Myocyte (in vitro differentiated cells): ENCODE measurements at regions not wholly inside any gene's neighbourhood (a gene's known extent, or its start where the extent isn't known, plus 50 kb on each side); places are given as distances from the start of the nearest gene placed in this dataset.
A peak's percentile ranks its signal among the peaks of the same experiment; 100 is the strongest.

Source experiments
- DNase-seq: peaks from one replicate; pipeline ENCODE4 v3.0.0-alpha.2; 2012; ENCODE audit warnings: low read depth

DNA sequence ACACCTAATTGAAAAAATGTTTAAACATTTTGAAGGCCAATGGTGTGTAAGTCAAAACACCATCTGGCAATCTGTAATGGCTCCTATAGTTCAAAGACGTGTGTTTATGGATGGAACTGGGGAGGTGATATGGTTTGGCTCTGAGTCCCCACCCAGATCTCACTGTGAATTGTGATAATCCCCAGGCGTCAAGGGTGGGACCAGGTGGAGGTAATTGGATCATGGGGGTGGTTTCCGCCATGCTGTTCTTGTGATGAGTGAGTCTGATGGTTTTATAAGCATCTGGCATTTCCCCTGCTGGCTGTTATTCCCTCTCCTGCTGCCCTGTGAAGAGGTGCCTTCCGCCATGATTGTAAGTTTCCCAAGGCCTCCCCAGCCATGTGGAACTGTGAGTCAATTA is 52.2 kb downstream of the ADRA2C start:
- DNase-seq: no peak

DNA sequence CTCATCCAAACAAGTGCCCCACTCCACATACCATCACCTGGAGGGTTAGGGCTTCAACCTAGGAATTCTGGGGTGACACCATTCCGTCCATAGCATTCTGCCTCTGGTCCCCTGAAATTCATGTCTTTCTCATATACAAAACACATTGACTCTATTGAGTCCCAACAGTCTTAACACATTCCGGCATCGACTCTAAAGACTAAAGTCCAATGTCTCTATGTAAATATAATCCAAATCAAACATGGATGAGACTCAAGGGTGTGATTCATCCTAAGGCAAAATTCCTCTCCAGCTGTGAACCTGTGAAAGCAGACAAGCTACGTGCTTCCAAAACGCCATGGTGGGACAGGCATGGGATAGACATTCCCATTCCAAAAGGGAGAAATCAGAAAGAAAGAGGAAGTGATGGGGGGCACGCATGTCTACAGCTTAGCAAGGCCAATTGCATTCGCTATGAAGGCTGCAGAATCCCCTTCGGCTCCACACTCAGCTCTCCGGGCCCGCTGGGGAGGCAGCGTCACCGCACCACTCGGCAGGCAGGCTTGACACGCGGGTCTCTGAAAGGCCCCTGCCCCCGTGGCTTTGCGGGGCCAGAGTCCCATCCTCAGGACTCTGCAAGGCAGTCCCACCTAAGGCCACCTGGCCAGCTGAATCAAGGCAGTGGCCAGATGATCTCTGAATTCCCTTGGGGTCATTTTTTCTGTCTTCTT is 53.2 kb downstream of the ADRA2C start:
- no peak for DNase-seq

DNA sequence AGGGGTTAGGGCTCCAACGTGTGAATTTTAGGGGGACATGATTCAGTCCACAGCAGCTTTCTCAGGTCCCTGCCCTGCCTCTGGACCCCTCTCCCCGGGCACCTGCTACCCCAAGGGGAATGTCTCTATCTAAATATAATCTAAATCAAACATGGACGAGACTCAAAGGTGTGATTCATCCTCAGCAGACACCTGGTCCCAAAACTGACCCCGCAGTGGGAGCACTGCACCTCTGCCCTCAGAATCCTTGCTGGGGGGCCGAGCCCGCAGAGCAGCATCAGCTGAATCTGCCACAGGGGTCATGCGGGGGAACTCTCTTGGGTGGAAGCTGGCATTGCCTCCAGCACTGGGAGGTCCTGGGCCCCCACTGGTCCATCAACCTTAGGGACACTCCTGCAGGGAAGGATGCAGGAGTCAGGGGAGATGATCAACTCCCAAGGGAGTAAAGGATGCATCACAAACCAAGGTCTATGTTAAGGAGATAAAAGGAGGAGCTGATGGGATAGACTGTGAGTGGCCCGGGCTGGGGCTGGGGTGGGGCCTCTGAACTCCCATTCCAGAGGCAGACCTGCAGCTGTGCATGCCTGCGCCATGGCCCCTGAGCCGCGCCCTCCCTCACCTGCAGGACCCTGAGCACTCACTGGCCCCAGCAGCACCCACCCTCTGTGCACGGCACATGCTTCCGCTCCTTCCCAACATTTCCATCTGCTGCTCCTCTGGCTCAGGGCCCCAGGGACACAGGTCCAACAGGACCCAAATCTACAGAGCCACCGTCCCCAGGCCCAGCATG is 54.0 kb downstream of the ADRA2C start:
- DNase-seq: no peak

DNA sequence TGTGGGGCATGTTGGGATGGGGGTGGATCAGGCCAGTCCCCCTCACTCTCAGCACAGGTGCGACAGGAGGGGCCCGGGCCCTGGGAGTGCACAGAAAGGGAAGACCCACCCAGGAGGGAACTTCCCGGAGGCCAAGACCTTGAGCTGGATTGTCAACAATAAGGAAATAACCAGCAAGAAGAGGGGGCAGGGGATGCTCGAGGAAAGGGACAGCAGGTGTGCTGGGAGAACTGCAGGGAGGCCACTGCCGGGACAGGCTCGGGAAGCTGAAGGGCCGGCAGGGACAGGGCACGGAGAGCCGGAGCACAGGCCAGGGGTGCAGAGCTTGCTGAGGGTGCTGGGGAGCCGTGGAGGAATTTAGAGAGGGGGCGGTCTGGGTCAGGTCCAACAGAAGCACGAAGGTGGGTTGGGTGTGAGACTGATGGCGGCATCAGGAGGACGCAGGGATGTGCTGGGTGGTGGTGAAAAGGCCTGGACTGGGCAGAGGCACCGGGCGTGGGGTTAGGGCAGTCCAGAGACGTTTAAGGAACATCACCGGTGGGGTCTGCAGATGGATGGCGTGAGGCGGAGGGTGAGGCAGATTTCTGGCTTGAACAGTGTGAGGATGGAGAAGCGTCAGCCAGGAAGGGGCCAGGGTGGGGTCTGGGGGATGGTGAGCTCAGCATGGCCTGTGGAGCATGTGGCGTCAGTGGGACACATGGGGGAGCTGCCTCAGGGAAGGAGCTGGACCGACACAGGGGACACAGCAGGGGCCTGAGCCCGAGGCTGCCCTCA is 54.8 kb downstream of the ADRA2C start:
- no peak for DNase-seq

DNA sequence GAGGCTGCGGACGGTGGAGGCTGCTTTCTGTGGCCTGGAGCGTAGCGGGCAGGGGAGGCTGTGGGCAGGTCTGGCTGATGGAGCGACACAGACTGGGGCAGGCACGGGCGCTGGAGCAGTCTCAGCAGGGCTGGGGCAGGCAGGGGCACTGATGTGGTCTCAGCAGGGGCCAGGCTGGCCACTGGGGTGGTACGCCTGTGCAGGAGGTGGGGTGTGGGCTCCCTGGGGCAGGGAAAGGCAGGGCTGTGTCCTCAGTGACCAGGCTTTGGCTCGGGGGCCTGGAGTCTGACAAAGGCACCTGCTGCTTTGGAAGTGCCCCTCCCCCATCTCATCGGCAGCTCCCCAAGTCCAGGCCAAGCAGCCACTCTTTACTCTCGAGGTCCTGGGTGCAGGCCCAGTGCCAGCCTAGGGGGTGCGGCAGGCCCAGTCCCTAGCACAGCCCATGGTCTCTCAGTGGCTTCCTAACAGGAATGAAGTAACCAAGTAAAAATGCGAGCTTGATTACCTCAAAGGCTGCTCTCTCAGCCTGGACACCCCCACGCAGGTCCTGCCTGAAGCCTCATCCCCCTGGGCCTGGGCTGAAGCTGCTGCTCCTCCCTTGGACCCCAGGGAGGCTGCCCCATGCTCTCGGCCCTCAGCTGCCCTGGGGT is 55.5 kb downstream of the ADRA2C start:
- DNase-seq: peak; percentile 3

DNA sequence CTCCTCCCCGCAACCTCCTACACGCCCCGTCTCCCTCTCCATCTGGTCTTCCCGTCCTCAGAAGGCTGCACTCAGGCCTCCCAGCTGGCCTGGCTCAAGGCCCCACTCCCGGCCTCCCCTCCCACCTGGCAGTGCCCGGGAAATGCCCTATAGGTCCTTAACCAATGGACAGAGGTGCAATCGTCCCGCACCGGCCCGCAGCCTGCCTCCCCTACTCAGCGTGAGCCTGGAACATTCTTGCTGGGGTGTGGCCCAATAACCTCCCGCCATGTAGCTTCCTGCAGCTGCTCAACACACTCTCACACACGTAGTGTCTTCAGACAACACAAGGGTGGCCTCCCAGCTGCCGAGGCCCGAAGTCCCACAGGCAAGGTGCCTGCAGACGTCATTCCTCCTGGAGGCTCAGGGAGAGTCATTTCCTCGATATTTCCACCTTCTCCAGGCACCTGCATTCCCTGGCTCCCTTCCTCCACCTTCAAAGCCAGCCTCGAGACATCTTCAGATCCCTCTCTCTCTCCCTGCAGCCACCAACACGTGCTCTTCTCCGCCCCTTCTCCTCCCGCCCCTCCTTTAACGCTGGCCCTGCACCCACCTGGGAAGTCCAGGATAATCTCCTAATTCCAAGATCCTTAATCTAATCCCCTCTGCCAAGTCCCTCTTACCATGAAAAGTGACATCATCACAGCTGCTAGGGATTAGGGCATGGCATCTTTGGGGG is 56.2 kb downstream of the ADRA2C start:
- DNase-seq: peak; percentile 68

DNA sequence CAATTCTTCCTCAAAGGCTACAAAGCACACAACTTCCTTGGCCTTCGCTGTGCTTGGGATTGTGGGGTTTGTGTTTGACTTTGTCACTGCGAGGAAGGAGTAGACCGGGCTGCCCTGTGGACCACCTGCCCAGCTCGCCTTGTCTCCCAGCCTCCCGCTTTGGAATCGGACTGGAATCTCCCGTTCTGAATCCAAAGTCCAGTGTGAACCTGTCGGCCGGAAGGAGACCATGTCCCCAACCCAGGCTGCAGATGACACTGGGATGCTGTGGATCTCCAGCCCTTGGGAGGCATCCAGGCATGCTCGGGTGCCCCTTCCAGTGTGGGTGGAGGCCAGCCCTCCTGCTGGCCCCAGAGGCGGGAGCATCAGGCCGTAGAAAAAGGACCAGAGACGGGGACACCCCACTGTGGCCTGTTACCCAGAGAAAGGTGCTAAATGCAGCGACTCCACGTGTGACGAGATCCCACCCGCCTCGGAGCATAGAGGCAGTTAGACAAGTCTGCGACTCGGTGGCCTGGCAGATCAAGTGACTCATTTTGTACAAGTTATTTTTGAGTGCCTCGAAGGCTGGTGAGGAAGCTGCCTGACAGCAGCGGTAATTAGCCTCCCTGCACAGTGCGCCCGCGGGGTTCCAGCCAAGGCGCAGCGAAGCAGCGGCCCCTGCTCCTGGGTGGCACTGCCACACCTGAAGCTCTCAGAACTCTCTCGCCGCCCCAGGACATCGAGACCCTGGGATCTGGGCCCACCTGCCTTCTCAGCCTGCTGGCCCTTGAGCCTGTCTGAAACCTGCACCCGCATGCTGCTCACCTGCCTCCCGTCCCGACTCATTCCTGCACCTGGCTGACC is 57.5 kb downstream of the ADRA2C start:
- DNase-seq: no peak

DNA sequence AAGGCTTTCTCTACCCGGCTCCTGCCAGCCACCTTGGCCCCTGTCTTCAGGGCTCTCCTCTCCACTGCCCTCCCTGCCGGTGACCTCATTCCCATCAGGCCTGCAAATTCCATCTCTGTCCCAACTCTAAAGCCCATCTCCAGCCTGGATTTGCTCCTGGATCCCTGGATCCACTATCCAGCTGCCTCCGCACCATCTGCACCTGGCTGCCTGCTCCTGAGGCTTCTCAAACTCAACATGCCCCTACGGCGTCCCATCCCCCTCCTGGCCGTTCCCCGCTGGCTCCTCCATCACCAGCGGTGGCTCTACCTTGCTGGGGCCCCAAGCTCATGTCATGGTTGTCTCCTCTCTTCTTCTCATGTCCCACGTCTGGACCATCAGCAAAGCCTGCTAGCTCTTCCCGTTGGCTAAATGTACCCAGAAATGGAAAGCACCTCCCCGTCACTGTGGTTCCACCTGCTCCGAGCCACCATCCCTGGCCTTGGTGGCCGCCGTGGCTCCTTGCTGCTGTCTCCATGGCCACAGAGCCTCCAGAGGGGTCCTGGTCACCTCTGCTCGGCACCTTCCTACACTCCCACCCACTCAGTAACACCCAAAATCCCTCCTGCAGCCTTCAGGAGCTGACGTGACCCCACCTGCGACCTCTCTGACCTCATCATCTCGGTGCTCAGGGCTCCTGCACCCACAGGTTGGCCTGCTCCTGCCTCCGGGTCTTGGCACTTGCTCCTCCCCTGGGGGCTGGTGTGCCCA is 58.5 kb downstream of the ADRA2C start:
- no peak for DNase-seq

DNA sequence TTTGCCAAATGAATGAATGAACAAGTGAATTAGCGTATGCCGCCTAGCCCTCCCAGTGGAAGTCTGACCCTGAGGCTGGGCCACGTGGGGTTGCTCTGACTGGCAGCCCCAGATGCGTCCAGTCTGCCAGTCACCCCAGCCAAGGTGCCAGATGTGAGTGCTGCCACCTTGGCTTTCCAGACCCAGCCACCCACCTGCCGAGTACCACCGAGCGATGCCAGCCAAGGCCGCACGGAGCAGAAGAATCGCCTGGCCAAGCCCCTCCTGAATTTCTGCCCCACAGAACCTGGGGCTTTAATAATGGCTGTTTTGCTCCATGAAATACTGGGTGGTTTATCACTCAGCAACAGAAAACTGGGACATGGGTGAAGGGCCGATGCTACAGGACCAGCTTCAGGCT is 59.3 kb downstream of the ADRA2C start:
- no peak for DNase-seq

DNA sequence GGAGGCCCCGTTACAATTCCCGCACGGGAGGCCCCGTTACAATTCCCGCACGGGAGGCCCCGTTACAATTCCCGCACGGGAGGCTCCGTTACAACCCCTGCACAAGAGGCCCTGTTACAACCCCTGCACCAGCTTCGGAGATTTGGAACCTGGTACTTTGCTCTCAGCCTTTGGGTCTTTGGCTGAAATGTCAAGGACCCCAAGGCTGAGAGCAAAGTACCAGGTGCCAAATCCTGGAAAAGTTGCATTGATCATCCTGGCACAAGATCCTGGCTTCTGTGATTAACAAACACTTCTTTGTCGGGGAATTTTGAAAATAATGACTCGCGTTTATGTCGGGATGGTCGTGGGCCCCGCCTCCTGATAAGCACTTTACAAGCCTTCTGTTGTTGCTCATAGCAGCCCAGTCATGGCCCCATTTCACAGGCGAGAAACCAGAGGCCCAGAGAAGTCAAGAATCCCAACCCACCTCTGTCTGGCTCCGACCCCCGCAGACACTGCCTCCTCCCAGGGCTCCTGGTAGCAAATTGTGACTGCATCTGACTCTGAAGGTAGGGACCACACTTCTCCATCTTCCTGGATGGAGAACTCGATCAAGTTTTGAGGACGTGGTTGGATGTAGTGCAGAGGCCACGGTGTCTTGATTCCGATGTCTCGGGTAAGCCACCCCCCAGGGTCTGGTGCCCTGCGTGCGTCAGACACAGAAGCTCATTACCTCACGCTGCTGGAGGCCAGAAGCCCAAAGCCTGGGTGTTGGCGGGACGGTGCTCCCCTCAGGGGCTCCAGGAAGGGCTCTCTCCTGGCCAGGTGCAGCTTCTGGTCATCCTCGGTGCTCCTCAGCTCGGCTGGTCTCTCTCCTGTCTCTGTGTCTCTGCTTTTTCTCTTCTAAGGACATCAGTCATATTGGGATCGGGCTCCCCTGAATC is 60.3 kb downstream of the ADRA2C start:
- DNase-seq: no peak

DNA sequence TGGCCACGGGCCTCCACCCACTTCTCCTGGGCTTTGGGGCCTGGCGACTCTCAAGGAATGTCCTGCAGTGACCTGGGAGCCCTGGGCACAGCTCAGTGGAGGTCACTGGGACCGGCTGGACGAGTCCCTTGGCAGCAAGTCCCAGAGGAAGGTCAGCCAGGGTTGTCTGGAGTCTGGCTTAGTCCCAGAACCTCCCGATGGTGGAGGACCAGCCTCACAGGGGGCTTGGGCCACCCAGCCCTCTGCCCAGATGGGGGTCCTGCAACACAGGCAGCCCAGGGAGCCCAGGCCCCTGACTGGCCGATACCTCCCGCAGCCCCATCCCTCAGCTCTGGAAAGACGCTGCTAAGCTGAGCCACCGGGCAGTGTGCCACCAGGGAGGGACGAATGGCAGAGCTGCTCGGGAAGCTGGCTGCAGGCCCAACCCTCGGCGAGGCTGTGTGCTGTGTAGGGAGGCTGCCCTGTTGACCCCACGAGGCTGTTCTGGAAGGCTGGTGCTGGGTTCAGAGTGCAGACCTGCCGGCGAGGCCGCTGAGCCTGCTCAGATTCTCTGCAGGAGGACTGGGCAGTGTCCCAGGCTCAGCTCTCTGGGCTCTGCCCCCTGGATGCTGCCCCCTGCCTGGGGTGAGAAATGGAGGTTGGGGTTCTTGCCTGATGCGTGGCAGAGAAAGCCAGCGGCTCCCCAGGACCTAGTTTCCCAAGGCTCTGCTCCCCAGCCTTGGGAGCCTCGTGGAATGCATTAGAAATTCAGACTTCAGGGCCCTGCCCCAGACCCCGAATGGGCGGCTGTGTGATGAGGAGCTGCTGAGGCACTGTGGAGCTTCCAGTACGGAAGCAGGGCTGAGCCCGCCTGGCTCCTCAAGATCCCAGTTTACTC is 61.7 kb downstream of the ADRA2C start:
- peak; percentile 52 for DNase-seq

DNA sequence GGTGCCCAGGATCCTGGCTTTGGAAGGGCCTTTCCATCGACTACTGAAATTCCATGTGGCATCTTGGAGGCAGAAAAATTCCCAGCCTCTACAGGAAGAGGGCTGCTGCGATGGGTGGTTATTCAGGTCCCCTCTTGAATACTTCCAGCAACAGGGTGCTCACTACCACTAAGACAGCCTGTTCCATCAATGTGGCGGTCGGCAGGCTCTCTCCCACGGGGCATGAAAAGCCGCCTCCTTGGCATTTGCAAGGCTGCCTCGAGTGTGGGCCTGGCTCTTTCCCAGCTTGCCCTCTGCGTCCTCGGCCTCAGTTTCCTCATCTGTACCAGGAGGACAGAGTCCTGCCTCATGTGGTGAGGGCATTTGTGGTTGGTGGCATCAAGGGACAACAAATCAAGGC is 62.4 kb downstream of the ADRA2C start:
- no peak for DNase-seq

DNA sequence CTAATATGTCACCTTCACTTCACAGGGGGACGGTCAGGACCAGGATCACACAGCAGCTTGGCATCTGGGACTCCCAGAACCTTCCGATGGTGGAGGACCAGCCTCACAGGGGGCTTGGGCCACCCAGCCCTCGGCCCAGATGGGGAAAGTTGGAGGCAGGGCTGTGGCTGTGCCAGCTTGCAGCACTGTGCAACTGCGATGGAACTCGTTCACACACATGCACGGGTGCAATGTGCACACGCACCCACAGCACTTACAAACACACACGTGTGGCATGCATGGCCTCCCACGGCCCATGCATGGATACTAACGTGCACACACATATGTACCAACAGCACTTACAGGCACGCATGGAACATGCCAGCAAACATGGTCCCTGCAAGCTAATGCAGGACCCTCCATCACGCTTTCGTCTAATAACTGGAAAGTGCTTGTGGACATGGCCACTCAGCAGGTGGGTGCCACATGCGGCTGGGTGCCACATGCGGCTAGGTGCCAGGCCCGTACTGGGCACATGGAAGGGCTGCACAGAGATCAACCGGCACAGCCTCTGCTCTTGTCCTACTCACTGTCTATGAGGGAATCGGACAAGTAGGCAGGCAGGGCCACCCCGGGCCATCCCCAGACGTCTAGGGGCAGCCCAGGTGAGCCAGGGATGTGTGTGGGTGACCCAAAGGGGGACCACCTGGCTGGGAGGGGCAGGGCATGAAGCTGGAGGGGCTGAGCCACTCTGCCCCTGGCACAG is 63.2 kb downstream of the ADRA2C start:
- DNase-seq: no peak

DNA sequence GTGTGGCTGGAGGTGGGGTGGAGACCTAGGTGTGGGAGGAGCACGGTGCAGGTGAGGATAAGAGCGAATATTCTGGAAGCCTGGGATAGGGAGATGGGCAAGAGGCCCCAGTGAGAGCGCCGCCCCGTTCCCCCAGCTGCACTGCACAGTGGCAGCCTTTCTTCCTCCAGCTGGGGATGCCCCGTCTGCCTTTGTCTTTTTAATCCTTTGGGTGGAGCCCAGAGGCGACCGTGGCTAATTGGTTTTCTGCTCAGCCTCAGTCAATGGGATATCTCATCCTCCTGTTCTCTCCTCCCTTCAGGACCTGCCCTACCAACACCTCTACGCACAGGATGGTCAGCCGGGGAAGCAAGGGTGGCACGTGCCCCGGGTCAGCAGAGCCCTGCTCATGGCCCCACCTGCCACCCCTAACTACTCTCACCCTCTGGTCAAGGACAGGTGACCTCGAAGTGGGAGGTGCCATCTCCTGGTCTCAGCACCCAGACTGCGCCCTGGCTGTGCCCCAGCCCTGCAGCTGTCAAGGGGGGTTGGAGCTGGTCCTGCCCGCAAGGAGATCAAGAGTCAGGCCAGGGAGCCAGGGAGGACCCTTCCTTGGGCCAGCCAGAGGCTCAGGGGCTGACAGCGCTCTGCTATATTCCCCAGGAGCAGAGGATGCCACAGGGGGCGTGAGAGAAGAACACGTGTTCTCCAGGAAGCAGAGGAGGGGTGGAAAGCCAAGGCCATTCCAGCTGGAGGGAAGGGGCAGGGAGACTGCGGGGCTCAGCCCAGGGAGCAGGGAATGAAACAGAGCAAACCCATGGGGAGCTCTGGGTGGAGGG is 64.0 kb downstream of the ADRA2C start:
- no peak for DNase-seq

DNA sequence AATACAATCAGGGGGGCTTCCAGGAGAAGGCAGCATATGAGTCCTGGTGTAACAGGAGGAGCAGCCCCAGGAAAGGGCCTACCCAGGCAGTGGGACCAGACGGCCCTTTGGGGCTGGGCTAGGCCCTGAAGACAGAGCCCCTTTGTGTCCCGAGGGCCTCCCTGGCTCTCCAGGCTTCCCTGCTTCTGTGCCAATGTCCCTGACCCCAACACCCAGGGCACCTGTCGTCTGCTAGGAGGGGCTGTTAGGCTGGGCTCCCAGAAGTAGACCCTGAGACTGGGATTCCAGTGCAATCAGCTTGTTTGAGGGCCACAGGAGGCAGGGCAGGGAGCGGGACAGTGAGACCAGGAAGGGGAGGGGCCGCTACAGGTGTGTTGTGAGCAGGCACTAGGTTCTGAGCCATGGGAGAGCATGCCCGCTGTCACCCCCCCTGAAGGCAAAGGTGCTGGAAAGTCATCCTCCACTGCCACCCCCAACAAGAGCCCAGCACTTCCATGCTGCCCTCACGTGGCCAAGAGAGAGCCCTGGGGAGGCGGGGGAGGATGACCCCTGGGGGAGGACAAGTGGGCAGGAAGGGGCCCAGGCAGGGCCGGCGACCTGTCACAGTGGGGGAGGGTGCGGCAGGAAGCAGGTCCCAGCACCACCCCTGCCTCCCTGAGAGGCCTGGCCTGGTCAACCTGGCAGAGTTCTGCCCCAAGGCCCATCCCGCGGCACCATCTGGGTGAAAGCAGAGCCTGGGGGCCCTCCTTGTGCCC is 64.8 kb downstream of the ADRA2C start:
- DNase-seq: no peak
